HepG2 (cell line): ENCODE measurements at regions not wholly inside any gene's neighbourhood (a gene's known extent, or its start where the extent isn't known, plus 50 kb on each side); places are given as distances from the start of the nearest gene placed in this dataset.
A peak's percentile ranks its signal among the peaks of the same experiment; 100 is the strongest.

Experiments used
- EHMT2 ChIP-seq: fragments of 200-600 bp; sonication (generic); IDR thresholded peaks from 2 replicates; pipeline ENCODE4 v1.7.0; 2017; ENCODE audit warnings: antibody characterized with exemption, low read depth, low read length, borderline replicate concordance
- HMG20B ChIP-seq: conservative IDR thresholded peaks from 2 replicates; pipeline ENCODE4 v1.6.1; 2016; ENCODE audit warnings: missing genetic modification reagents, missing compliant biosample characterization
- NPAS2 ChIP-seq: sonication (generic); formaldehyde crosslinking; IDR thresholded peaks from 2 replicates; pipeline ENCODE4 v1.8.0; 2022; ENCODE audit warnings: mild to moderate bottlenecking, missing genetic modification reagents, borderline replicate concordance
- SIX1 ChIP-seq: sonication (generic); formaldehyde crosslinking; IDR thresholded peaks from 2 replicates; pipeline ENCODE4 v1.4.0; 2020; ENCODE audit warnings: missing genetic modification reagents, borderline replicate concordance
- TOPORS ChIP-seq: sonication (generic); formaldehyde crosslinking; IDR thresholded peaks from 2 replicates; pipeline ENCODE4 v1.8.0; 2023; ENCODE audit warnings: mild to moderate bottlenecking, missing genetic modification reagents
- ZNF251 ChIP-seq: sonication (generic); formaldehyde crosslinking; IDR thresholded peaks from 2 replicates; pipeline ENCODE4 v1.9.0; 2021; ENCODE audit warnings: mild to moderate bottlenecking, missing genetic modification reagents
- ZNF354B ChIP-seq: sonication (generic); formaldehyde crosslinking; IDR thresholded peaks from 2 replicates; pipeline ENCODE4 v1.8.0; 2022; ENCODE audit warnings: mild to moderate bottlenecking, missing genetic modification reagents
- ZNF446 ChIP-seq: sonication (generic); formaldehyde crosslinking; IDR thresholded peaks from 2 replicates; pipeline ENCODE4 v1.5.0; 2020; ENCODE audit warnings: mild to moderate bottlenecking, missing genetic modification reagents
- ZNF577 ChIP-seq: sonication (generic); formaldehyde crosslinking; IDR thresholded peaks from 2 replicates; pipeline ENCODE4 v1.4.0; 2020; ENCODE audit warnings: mild to moderate bottlenecking, low read depth, missing genetic modification reagents, borderline replicate concordance
- ZSCAN25 ChIP-seq: sonication (generic); formaldehyde crosslinking; IDR thresholded peaks from 2 replicates; pipeline ENCODE4 v1.8.0; 2022; ENCODE audit warnings: mild to moderate bottlenecking, missing genetic modification reagents
- TF ChIP-seq, protein P1 (sequence below): sonication (generic); formaldehyde crosslinking; IDR thresholded peaks from 2 replicates; pipeline ENCODE4 v1.4.0; 2020; ENCODE audit warnings: missing genetic modification reagents
- TF ChIP-seq, protein P2 (sequence below): sonication (generic); formaldehyde crosslinking; IDR thresholded peaks from 2 replicates; pipeline ENCODE4 v1.5.0; 2020; ENCODE audit warnings: mild to moderate bottlenecking, missing genetic modification reagents, moderate library complexity
- TF ChIP-seq, protein P3 (sequence below): sonication (generic); formaldehyde crosslinking; IDR thresholded peaks from 2 replicates; pipeline ENCODE4 v1.4.0; 2020; ENCODE audit warnings: missing genetic modification reagents, borderline replicate concordance
- TF ChIP-seq, protein P4 (sequence below): sonication (generic); formaldehyde crosslinking; IDR thresholded peaks from 2 replicates; pipeline ENCODE4 v1.9.0; 2022; ENCODE audit warnings: low read depth, missing genetic modification reagents

DNA sequence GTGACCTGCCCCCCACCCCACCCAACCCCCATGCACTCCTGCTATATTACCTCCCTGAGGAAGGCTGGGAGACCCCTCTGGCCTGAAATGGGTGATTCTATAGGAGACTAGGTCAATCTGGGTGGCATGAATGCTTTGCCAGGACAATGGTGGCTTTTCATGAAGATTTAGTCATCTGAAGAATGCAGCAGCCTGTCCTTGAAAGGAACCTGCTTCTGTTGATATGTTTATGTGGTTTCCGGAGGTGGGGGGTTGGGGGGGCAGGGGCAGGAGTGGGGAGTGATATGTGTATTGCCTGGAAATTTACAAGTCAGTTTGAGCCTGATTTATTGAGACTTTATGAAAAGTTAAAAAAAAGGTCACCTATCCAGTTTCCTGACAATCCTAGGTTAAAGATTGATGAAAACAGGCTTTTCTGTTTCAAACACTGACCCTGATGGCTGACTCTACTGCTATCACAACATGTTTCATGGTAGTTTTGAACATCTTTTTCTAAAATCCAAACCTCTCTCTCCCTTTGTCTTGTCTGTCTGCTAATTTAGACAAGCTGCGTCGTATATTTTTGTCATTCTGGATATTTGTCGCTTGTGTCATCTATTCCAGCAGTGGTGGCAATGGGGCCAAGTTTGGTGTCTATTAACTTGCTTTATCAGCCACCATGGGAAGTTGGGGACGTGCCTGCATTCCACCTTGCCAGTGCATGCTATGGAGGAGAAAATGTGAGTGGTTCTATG lies 153.7 kb upstream of the EGFLAM start (continued):
- TF ChIP-seq, protein P1, sequence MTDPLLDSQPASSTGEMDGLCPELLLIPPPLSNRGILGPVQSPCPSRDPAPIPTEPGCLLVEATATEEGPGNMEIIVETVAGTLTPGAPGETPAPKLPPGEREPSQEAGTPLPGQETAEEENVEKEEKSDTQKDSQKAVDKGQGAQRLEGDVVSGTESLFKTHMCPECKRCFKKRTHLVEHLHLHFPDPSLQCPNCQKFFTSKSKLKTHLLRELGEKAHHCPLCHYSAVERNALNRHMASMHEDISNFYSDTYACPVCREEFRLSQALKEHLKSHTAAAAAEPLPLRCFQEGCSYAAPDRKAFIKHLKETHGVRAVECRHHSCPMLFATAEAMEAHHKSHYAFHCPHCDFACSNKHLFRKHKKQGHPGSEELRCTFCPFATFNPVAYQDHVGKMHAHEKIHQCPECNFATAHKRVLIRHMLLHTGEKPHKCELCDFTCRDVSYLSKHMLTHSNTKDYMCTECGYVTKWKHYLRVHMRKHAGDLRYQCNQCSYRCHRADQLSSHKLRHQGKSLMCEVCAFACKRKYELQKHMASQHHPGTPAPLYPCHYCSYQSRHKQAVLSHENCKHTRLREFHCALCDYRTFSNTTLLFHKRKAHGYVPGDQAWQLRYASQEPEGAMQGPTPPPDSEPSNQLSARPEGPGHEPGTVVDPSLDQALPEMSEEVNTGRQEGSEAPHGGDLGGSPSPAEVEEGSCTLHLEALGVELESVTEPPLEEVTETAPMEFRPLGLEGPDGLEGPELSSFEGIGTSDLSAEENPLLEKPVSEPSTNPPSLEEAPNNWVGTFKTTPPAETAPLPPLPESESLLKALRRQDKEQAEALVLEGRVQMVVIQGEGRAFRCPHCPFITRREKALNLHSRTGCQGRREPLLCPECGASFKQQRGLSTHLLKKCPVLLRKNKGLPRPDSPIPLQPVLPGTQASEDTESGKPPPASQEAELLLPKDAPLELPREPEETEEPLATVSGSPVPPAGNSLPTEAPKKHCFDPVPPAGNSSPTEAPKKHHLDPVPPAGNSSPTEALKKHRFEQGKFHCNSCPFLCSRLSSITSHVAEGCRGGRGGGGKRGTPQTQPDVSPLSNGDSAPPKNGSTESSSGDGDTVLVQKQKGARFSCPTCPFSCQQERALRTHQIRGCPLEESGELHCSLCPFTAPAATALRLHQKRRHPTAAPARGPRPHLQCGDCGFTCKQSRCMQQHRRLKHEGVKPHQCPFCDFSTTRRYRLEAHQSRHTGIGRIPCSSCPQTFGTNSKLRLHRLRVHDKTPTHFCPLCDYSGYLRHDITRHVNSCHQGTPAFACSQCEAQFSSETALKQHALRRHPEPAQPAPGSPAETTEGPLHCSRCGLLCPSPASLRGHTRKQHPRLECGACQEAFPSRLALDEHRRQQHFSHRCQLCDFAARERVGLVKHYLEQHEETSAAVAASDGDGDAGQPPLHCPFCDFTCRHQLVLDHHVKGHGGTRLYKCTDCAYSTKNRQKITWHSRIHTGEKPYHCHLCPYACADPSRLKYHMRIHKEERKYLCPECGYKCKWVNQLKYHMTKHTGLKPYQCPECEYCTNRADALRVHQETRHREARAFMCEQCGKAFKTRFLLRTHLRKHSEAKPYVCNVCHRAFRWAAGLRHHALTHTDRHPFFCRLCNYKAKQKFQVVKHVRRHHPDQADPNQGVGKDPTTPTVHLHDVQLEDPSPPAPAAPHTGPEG (CRISPR knock-in tag), result no peak
- TF ChIP-seq, protein P2, sequence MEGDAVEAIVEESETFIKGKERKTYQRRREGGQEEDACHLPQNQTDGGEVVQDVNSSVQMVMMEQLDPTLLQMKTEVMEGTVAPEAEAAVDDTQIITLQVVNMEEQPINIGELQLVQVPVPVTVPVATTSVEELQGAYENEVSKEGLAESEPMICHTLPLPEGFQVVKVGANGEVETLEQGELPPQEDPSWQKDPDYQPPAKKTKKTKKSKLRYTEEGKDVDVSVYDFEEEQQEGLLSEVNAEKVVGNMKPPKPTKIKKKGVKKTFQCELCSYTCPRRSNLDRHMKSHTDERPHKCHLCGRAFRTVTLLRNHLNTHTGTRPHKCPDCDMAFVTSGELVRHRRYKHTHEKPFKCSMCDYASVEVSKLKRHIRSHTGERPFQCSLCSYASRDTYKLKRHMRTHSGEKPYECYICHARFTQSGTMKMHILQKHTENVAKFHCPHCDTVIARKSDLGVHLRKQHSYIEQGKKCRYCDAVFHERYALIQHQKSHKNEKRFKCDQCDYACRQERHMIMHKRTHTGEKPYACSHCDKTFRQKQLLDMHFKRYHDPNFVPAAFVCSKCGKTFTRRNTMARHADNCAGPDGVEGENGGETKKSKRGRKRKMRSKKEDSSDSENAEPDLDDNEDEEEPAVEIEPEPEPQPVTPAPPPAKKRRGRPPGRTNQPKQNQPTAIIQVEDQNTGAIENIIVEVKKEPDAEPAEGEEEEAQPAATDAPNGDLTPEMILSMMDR (CRISPR knock-in tag), result no peak
- TF ChIP-seq, protein P3, sequence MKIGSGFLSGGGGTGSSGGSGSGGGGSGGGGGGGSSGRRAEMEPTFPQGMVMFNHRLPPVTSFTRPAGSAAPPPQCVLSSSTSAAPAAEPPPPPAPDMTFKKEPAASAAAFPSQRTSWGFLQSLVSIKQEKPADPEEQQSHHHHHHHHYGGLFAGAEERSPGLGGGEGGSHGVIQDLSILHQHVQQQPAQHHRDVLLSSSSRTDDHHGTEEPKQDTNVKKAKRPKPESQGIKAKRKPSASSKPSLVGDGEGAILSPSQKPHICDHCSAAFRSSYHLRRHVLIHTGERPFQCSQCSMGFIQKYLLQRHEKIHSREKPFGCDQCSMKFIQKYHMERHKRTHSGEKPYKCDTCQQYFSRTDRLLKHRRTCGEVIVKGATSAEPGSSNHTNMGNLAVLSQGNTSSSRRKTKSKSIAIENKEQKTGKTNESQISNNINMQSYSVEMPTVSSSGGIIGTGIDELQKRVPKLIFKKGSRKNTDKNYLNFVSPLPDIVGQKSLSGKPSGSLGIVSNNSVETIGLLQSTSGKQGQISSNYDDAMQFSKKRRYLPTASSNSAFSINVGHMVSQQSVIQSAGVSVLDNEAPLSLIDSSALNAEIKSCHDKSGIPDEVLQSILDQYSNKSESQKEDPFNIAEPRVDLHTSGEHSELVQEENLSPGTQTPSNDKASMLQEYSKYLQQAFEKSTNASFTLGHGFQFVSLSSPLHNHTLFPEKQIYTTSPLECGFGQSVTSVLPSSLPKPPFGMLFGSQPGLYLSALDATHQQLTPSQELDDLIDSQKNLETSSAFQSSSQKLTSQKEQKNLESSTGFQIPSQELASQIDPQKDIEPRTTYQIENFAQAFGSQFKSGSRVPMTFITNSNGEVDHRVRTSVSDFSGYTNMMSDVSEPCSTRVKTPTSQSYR (CRISPR knock-in tag), result peak; percentile 26; the same call in 1 of the 2 replicates
- TF ChIP-seq ZSCAN25 (no peak), EHMT2 (peak; percentile 61; the same call in 1 of the 2 replicates), ZNF354B (no peak), SIX1 (peak; percentile 11; the same call in 1 of the 2 replicates), TOPORS (no peak), ZNF577 (CRISPR knock-in tag) (no peak), ZNF446 (CRISPR knock-in tag) (no peak), NPAS2 (CRISPR knock-in tag) (no peak), HMG20B (CRISPR knock-in tag) (no peak), ZNF251 (CRISPR knock-in tag) (no peak)
- TF ChIP-seq, protein P4, sequence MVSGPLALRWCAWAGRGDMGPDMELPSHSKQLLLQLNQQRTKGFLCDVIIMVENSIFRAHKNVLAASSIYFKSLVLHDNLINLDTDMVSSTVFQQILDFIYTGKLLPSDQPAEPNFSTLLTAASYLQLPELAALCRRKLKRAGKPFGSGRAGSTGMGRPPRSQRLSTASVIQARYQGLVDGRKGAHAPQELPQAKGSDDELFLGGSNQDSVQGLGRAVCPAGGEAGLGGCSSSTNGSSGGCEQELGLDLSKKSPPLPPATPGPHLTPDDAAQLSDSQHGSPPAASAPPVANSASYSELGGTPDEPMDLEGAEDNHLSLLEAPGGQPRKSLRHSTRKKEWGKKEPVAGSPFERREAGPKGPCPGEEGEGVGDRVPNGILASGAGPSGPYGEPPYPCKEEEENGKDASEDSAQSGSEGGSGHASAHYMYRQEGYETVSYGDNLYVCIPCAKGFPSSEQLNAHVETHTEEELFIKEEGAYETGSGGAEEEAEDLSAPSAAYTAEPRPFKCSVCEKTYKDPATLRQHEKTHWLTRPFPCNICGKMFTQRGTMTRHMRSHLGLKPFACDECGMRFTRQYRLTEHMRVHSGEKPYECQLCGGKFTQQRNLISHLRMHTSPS (CRISPR knock-in tag), result no peak
